ENCODE measurements at regions not wholly inside any gene's neighbourhood (a gene's known extent, or its start where the extent isn't known, plus 50 kb on each side); places are given as distances from the start of the nearest gene placed in this dataset.

DNA sequence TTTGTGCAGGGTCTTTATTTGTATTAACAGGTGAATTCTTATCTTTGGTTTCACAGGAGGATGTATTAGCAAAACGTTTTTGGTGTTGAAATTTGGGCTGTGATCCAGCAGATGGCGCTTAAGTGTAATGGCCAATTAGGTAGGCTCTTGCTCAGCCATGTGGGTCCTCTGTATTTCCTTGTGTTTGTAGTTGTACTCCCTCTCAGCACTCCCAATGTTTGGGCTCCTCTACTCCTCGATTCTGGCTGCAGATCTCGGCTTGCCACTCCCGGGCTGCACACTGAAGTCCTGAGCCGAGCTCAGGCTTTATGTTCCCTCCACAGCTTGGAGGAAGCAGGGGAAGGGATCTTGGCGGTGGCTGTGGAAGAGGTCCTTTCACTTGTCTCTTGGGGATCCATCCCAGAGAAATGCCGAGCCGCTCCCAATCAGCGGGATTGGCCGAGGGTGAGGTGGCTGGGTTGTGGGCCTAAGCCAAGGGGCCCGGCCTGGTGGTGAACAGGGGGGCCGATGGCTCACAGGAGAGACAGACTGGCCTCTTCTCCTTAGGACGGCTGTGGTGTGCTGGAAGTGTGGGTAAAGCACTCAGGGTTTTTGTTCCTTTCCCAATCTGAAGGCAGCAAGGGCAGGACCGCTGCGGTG is 133.7 kb downstream of the AEBP2 start:
- peak in 2 of 3 donors; percentile 37 to 77 for DNase-seq (ENCODE audit: low read depth in 2 of 3, low spot score in 2 of 3)

DNA sequence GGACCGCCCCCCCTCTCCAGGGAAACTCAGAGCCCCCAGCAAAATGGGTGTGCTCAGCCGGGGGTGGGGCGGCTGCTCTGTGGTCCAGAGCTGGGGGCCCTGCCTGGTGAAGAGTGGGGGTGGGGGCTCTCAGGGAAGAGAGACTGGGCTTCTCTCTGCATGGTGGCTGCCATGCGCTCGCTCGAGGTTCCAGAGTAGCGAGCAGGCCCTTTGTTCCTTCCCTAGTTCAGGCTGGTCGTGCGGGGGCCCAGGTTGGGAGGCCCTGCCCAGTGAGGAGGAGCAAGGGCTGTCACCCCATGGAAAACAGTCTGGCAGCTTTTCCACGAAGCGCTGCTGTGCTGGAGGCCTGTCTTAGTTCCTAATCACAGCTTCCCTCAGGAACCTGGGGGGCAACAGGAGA is 134.6 kb downstream of the AEBP2 start:
- no peak for DNase-seq (ENCODE audit: low read depth in 2 of 3, low spot score in 2 of 3)

DNA sequence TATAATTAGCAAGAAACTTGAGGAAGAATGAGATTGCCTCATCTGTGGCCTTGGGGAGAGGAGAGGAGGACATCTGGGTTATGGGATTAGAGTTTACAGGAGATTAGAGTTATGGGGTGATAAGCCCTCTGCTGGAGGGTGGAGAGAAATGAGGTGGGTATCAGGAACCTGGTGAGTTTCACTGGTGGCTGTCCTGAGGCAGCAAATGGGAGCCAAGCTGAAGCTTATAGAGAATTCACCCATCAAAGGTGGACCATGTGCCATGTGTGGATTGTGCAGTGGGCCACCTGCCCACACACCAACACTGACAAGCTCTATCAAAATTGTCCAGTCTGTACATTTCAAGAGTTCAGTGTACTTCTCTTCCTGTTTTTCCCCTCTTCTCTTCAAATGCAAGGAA is 135.3 kb downstream of the AEBP2 start:
- peak in 2 of 3 donors; percentile 14 to 26 for DNase-seq (ENCODE audit: low read depth in 2 of 3, low spot score in 2 of 3)

DNA sequence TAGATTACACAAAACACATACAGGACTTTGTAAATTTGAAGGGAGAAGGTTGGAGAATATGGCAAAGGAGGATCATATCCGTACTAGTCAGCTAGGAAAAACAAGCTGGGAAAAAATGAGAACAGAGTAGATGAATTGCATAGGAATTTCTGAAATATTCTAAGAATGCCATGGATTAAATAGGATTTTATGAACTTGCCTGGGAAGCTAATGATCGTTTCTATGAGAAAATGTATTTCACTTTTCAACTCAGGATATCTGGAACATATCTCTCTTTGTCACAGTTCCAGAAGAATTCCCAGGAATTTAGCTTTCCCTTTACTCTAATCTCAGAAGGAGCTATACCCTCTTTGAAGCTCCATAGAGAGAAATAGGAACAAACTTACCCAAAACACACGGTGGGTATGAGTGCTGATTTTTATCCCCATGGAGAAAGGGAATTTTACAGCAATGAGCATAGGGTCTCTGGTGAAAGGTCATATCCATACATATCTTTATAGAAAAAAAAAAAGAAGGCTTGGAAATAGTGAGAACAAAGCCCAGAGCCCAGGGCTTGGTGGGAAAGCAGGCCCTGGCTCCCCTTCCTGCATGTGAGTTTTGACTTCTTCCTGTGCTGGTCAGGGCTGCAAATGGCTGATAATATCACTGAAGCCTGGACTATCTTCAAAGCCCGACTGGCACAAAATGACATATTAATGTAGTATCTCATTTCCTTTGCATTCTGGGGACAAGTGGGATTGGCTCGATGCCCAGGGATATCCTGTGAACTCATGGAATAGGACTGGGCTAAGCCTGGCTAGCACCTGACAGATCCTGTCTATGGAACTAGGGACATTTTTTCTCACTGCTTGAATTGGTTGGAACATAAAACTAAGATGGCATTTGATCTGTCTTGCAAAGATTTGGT is 136.3 kb downstream of the AEBP2 start:
- DNase-seq (ENCODE audit: low read depth in 2 of 3, low spot score in 2 of 3): peak in 2 of 3 donors; percentile 56 to 58

DNA sequence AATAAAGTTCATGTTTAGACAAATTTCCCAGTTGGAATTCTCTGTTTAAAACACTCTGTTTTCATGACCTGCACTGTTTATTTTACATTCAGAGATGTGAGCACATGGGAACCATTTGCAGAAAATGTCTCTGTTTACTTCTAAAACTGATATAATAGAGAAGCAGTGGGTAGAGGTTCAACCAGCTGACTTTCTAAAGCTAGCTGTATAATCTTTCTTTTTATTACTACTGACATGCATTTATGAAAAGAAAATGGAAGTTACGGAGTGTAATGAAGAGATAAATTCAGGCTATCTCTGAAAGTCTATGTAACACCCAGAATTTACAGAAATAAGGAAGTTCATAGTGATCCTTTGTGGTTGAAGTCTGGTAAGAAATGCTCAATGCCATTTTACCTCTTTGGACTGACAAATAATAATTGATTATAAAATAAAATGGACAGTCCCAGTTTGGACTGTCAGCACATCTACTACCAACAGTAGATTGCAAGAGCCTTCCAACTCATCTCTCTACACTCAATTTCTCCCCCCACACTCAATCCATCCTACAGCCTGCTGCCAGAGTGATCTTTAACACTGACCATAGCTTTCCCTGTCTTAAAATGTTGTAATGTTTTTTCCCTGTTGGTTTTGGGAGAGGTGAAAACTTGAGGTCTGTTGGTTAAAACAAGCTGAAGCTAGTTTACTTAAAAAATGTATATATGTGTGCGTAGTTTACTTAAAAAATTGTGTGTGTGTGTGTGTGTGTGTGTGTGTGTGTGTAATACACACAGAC is 137.4 kb downstream of the AEBP2 start:
- DNase-seq (ENCODE audit: low read depth in 2 of 3, low spot score in 2 of 3): peak in 2 of 3 donors; percentile 22 to 60

DNA sequence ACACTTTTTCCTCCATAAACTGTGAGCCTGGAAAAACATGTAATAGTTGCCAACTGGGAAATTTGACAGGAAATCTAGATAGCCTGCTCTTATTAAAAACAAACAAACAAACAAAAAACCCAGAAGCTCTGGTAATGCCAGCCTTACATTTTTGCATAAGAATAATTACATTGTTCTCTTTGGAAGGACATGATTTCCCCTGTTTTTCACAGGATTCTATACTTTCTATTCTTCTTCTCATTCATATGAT is 137.9 kb downstream of the AEBP2 start:
- DNase-seq (ENCODE audit: low read depth in 2 of 3, low spot score in 2 of 3): no peak

DNA sequence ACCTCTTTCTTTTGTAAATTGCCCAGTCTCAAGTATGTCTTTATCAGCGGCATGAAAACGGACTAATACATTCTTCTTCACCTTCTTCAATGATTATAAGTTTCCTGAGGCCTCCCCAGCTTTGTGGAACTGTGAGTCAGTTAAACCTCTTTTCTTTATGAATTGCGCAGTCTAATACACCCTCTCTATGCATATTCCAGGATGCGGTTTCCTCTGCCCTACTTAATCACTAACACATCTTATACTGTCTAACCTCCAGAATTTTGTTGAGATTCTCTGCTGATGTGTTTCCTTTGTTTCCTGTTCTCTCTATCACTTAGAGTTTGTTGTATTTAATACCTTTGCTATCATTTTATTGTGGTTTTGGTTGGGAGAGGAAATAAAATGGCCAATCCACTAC is 145.4 kb downstream of the AEBP2 start:
- DNase-seq (ENCODE audit: low read depth in 2 of 3, low spot score in 2 of 3): no peak

DNA sequence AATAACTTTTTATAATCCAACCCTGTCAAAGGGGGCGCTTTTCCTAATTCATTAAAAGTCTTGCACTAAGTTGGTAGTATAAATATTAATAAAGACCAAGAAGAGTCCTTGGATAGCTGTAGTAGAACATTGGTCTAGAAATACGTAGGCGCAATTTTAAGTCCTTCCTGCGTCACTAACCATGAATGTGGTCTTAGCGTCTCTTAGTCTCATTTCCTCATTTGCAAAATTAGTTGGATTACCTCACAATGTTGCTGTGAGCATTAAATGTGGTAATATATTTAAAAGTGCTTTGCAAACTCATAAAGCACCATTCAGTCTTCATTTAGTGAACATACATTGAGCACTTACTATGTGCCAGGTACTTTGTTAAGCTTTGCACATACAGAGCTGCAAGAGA is 149.7 kb downstream of the AEBP2 start:
- no peak for DNase-seq (ENCODE audit: low read depth in 2 of 3, low spot score in 2 of 3)

DNA sequence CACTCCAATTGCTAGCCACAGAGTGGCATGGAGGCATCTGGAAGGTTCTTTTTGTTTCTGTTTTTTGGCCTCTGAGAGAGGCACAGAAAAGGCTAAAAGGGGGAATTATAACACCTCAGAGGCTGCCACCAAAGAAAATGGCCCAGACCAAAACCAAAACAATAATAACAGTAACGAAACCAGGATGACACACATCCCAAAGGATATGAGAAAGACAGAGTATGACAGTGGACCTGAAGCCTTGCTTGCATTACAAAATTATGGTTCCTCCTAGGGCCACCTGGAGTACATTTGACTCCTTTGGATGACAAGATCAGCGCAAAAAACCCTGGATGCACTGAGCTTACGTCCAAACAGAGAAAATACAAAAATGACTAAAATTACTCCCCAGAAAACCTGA is 152.7 kb downstream of the AEBP2 start:
- no peak for DNase-seq (ENCODE audit: low read depth in 2 of 3, low spot score in 2 of 3)

DNA sequence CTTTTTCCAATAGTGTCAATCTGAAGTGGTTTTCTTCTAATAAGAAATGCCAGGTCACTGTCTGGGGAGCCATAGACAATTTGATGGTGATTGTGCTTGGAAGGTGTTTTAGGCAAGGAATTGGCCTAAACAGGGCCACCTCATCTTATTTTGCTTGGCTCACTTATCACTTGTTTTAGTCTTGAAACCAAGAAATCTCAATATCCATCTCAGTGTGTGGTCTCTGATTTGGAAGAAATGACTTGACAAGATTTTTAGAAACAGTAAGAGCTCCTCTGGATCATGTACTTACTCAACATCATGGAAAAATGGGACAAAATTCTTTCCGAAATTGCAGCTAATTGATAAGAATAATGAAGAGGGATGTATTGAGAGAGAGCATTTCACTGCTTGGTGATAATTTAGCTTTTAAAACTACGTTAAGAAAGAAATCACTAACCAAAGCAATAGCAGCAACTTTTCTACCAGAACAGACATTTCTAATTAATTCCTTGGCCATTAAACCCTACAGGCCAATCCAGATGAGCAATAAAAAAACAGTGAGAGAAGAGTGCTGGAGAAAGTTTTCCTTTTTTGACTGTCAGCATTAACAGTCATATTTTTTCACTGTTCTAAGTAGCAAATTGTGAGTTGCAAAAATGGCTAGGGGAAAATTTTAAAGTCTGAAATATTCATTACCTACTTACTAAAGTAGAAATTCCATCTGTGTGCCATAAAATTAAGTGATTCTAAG is 157.3 kb downstream of the AEBP2 start:
- no peak for DNase-seq (ENCODE audit: low read depth in 2 of 3, low spot score in 2 of 3)

DNA sequence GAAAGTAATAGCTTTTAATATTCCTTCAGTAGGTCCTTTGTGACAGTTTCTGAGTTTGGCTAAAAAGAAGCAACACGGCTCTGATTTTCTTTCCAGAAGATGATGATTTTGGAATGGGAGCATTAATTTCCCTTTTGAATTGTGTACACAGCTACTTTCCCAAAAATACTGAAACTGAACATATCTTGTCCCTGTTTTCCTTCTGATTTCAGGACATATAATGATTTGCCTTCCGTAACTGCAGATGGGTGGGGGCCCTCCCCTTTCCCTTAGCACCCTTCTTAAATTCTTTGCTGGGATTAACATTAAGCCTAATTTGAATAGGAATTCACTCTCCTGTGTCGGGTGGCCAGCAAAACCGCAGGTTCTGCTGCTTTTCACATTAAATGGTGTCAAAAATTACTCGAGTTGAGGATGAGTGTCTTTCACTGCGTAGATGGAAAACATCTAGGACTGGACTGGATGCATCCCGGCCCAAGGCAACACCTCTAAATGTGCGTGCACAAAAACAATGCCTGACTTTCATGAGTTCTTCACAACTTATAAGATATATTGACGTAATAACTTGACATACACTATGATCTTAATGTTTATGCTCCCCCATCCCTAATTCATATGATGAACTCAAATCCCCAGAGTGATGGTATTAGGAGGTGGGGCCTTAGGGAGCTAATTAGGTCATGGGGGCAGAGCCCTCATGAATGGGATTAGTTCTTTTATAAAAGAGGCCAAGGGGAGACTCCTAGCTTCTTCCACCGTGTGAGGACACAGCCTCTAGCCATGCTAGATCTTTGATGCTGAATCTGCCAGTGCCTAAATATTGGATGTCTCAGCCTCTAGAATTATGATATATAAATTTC is 158.1 kb downstream of the AEBP2 start:
- DNase-seq (ENCODE audit: low read depth in 2 of 3, low spot score in 2 of 3): no peak

DNA sequence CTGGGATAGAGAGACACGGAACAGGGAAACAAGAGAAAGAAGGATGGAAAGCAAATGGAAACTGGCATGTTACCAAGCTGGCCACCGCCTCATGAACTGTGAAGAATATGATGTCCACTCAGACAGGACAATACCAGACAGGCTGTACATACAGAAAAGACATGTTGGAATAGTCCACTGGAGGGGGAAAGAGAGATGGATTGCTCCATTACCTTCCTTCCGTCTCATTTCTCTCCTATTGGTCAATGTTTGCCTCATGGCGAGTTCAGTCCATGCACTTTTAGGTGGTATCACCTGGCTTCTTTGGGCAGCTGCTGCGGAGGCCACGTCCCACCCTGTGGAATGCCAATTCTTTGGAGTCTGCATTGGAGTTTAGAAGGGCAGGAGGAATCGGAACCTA is 166.4 kb downstream of the AEBP2 start:
- no peak for DNase-seq (ENCODE audit: low read depth in 2 of 3, low spot score in 2 of 3)

DNA sequence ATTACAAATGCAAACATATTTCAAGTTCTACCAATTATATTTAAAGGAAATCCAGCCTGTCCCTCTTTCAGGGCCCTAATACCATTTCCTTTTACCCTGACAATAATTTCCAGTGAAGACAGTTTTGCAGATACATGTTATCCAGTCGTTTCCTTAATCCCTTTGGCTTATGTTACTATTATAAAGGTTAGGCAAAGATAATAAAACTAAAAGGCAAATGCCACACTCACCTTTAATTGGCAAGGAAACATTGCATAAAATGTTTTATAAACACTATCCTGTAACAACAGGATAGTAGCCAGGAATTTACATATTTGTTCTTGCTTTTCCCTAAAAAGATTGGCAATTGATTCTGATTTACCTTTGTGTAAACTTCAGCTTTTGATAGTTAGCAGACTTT is 168.7 kb downstream of the AEBP2 start:
- DNase-seq (ENCODE audit: low read depth in 2 of 3, low spot score in 2 of 3): no peak

DNA sequence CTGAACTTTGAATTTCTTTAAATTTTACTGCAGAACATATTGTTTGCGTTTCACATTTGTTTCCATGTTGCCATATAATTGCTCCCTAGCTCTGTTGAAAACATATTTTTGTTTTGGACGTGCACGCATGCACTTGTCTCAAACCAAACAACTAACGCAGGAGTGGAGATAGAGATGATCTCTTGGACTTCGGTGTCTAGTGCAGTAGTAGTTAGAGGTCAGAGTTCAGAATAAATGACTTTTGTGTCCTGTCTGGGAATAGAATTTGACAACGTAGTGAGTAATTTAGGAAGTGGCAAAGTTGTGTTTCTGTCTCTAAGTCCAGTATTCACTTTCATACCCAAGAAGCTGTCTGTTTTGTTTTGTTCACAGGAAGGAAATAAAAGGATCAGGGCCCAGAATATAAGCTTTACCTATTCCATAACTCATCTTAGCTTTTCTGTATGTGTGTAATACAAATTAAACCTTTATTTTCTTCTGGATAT is 173.8 kb downstream of the AEBP2 start:
- DNase-seq (ENCODE audit: low read depth in 2 of 3, low spot score in 2 of 3): no peak

DNA sequence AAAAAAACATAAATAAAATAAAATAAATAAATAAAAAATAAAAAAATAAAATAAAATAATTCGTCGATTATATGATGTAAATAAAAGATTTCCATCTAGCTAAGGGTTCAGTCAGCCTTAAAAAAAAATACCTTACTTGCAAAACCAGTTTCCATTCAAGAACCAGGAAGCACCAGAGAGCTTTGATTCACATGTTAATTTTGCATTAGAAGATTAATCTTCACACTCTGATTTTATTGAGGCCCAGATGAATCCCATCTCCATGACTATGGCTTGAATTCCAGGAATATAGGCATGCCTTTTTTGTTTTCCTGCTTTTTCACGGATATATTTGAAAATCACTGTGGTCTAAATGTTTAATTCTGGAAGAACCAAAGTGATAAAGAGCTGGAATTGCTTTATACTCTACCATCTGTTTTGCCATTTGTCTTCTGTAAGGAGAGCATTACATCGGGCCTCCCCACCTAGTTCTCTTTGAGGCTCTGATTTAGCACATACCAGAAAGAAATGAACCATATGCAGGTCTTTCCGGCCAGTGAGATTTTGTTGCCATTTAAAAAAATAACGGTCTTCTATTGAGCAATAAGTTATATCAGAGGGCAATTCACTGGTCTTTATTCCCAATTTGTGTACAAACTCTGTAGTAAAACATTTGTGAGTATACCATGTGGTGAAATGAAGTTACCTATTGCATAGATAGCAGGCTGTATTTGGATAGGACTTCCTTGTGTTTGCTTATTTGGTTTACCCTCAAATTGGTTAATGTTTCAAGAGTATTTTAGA is 175.5 kb downstream of the AEBP2 start:
- DNase-seq (ENCODE audit: low read depth in 2 of 3, low spot score in 2 of 3): no peak

DNA sequence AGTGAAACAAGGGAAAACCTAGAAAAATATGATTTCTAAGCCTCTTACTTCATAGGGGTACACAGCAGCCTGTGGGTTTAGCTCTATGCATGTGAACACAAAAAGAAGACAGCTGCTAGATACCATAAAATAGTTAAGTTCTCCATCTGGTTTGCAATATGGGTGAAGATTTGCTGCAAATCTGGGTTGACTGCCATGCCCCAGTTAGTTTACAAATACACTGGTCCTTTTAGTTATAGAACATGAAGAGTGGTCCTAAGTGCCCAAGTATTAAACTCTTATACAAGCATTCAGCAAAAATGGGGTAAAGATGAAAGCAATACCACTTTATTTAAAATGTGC is 176.1 kb downstream of the AEBP2 start:
- no peak for DNase-seq (ENCODE audit: low read depth in 2 of 3, low spot score in 2 of 3)

DNA sequence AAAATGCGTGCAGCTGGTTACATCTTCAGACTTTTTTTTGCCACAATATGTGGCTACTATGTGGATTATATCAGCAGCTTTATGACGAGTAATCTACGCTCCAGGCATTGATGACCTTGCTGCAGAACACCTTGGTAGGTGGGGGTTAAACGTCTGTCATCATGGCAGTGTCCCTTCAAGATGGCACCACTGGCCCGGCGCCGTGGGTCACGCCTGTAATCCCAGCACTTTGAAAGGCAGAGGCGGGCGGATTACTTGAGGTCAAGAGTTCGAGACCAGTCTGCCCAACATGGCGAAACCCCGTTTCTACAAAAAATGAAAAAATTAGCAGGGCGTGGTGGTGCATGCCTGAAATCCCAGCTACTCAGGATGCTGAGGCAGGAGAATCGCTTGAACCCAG is 177.5 kb downstream of the AEBP2 start:
- no peak for DNase-seq (ENCODE audit: low read depth in 2 of 3, low spot score in 2 of 3)

DNA sequence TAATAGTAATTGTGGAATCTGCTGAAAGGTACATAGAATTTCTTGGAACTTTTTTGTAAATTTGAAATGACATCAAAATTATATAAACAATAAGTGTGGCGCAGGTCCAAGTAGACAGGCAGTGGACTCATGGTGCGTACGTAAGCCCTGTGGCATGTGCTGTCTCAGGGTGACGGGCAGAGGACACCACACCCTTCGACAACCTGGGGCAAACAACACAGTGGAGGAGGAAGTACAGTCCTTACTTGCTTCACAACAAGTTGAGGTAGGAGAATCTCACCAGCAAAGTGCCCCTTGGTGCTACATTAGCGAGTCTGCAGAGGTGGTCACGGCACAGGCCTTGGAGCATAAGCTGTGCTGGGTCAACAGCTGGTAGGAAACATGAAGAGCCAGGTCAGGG is 180.9 kb downstream of the AEBP2 start:
- DNase-seq (ENCODE audit: low read depth in 2 of 3, low spot score in 2 of 3): no peak

DNA sequence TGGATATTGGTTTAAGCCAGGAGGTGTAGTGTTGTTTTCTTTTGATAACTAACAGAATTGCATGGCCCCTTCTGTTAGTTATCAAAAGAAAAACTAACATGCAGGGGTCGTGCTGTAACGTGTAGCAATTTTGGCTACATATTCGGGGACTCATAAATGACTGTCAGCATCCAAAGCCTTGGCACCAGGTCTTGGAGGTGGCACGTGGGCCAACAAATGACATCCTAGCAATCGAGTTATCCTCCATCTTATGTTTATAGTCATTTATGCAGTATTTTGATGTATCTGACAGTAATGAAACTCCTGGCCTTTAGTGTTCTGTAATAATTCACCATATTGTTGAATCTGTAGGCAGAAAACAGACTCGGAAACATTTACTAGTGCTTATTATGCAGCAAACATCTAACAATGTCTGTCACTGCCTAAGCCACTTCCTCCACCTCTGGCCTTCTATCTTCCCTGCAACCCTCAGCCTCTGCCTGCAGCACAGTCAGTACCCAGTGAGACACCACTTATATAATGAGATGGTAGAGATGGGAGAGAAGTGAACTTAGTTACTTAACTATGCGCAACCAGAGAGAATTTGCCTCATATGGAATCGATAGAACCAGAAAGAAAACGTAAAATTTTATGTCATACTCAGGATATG is 184.6 kb downstream of the AEBP2 start:
- no peak for DNase-seq (ENCODE audit: low read depth in 2 of 3, low spot score in 2 of 3)

Data from hematopoietic multipotent progenitor cell (in vitro differentiated cells).